IMR-90 (cell line): ENCODE measurements at regions not wholly inside any gene's neighbourhood (a gene's known extent, or its start where the extent isn't known, plus 50 kb on each side); places are given as distances from the start of the nearest gene placed in this dataset.
A peak's percentile ranks its signal among the peaks of the same experiment; 100 is the strongest.

Source experiments
- ATAC-seq: fragments of 200-7000 bp; cut with Tn5 transposase; 2 replicates; pipeline ENCODE4 v1.9.1; 2020; ENCODE audit warnings: low read depth, mild to moderate bottlenecking, moderate library complexity
- BruUV-seq: library from RNA; stranded (reverse); fragments of 400-500 nt; replicated peaks from 2 replicates; lab custom pipeline; 2021; lab: Mats Ljungman, UMichigan
- CTCF ChIA-PET: fragments of 300-600 bp; formaldehyde crosslinking; extraction: SDS; loops from one replicate; lab custom pipeline; 2021; ENCODE audit warnings: antibody characterized with exemption; lab: Yijun Ruan, JAX
- POLR2A ChIA-PET: fragments of 300-600 bp; sonication (Branson Sonifier 250); formaldehyde crosslinking; loops from one replicate; lab custom pipeline; 2022; ENCODE audit warnings: antibody characterized with exemption; ENCODE audit not compliant: unreplicated experiment; lab: Charles Lee
- DNase-seq: peaks from one replicate; pipeline ENCODE4 v3.0.0; 2013
- H2AFZ ChIP-seq: replicated peaks from 2 replicates; pipeline ENCODE3; 2013; ENCODE audit warnings: low read length, mild to moderate bottlenecking; ENCODE audit not compliant: poor library complexity
- H2AK5ac ChIP-seq: 2 replicates; pipeline ENCODE4 v1.6.1; 2013; ENCODE audit warnings: low read depth, low read length, inconsistent platforms
- H2AK9ac ChIP-seq: replicated peaks from 2 replicates; pipeline ENCODE3; 2013; ENCODE audit warnings: mild to moderate bottlenecking, low read depth, low read length, moderate library complexity; ENCODE audit not compliant: poor library complexity
- H2BK120ac ChIP-seq: 2 replicates; pipeline ENCODE4 v1.6.1; 2013; ENCODE audit warnings: low read depth, low read length, inconsistent platforms
- H2BK15ac ChIP-seq: 3 replicates; pipeline ENCODE4 v1.6.1; 2013; ENCODE audit warnings: low read depth, low read length, inconsistent platforms
- H2BK20ac ChIP-seq: 2 replicates; pipeline ENCODE4 v1.6.1; 2013; ENCODE audit warnings: low read depth, mild to moderate bottlenecking, inconsistent platforms, low read length, moderate library complexity
- H2BK5ac ChIP-seq: 2 replicates; pipeline ENCODE4 v1.6.1; 2013; ENCODE audit warnings: mild to moderate bottlenecking, low read depth, low read length, inconsistent platforms; ENCODE audit not compliant: poor library complexity, severe bottlenecking
- H3K14ac ChIP-seq: replicated peaks from 2 replicates; pipeline ENCODE4 v1.6.1; 2013; ENCODE audit warnings: low read depth, low read length, inconsistent platforms
- H3K18ac ChIP-seq: 2 replicates; pipeline ENCODE4 v1.6.1; 2013; ENCODE audit warnings: low read depth, low read length, control low read depth
- H3K23ac ChIP-seq: 2 replicates; pipeline ENCODE4 v1.6.1; 2013; ENCODE audit warnings: low read depth, low read length, inconsistent platforms
- H3K27ac ChIP-seq: 2 replicates; pipeline ENCODE4 v1.5.1; 2013; ENCODE audit warnings: mild to moderate bottlenecking, control low read depth, low read length; ENCODE audit not compliant: insufficient read depth
- H3K27me3 ChIP-seq: 2 replicates; pipeline ENCODE4 v1.6.1; 2013; ENCODE audit warnings: low read length; ENCODE audit not compliant: control insufficient read depth, insufficient read depth
- H3K36me3 ChIP-seq: 2 replicates; pipeline ENCODE4 v1.6.1; 2013; ENCODE audit warnings: low read length, mixed read lengths; ENCODE audit not compliant: control insufficient read depth, insufficient read depth
- H3K4ac ChIP-seq: 2 replicates; pipeline ENCODE4 v1.6.1; 2013; ENCODE audit warnings: low read depth, low read length, inconsistent platforms
- H3K4me1 ChIP-seq: 2 replicates; pipeline ENCODE4 v1.6.1; 2013; ENCODE audit warnings: low read length, mixed read lengths; ENCODE audit not compliant: control insufficient read depth, insufficient read depth
- H3K4me2 ChIP-seq: 2 replicates; pipeline ENCODE4 v1.6.1; 2013; ENCODE audit warnings: low read depth, mild to moderate bottlenecking, control low read depth, low read length, moderate library complexity
- H3K4me3 ChIP-seq: 2 replicates; pipeline ENCODE4 v1.5.1; 2013; ENCODE audit warnings: low read depth, mild to moderate bottlenecking, control low read depth, low read length, moderate library complexity; ENCODE audit not compliant: insufficient read depth
- H3K56ac ChIP-seq: 2 replicates; pipeline ENCODE4 v1.6.1; 2013; ENCODE audit warnings: low read length, inconsistent platforms; ENCODE audit not compliant: insufficient read depth; ENCODE audit errors: extremely low read depth
- H3K79me1 ChIP-seq, 2 experiments: 2 replicates each; pipeline ENCODE4 v1.6.1; 2013; ENCODE audit warnings: low read length in 2 of 2, inconsistent platforms in 1 of 2, low read depth in 1 of 2
- H3K9ac ChIP-seq: 2 replicates; pipeline ENCODE4 v1.6.1; 2013; ENCODE audit warnings: low read depth, low read length, control low read depth
- H3K9me1 ChIP-seq: 2 replicates; pipeline ENCODE4 v1.6.1; 2013; ENCODE audit warnings: low read length, inconsistent platforms; ENCODE audit not compliant: insufficient read depth
- H3K9me3 ChIP-seq: 2 replicates; pipeline ENCODE4 v1.6.1; 2013; ENCODE audit warnings: low read length; ENCODE audit not compliant: control insufficient read depth, insufficient read depth
- H4K20me1 ChIP-seq: 2 replicates; pipeline ENCODE4 v1.6.1; 2013; ENCODE audit warnings: low read length, inconsistent platforms; ENCODE audit not compliant: insufficient read depth
- H4K5ac ChIP-seq: 2 replicates; pipeline ENCODE4 v1.6.1; 2013; ENCODE audit warnings: mild to moderate bottlenecking, low read depth, low read length, control low read depth
- H4K8ac ChIP-seq, 2 experiments: 2 replicates each; pipeline ENCODE4 v1.6.1; 2013; ENCODE audit warnings: low read depth in 2 of 2, low read length in 2 of 2, control low read depth in 1 of 2, inconsistent platforms in 1 of 2
- H4K91ac ChIP-seq: 2 replicates; pipeline ENCODE4 v1.6.1; 2013; ENCODE audit warnings: low read depth, low read length, inconsistent platforms; ENCODE audit not compliant: insufficient read depth
- CHD1 ChIP-seq: IDR thresholded peaks from 2 replicates; pipeline ENCODE4 v1.6.1; 2012; ENCODE audit warnings: low read depth, low read length, improper control_type of control experiment
- MAZ ChIP-seq: IDR thresholded peaks from 2 replicates; pipeline ENCODE4 v1.6.1; 2012; ENCODE audit warnings: low read depth, mild to moderate bottlenecking, low read length, improper control_type of control experiment, moderate library complexity, borderline replicate concordance
- NFE2L2 ChIP-seq: fragments of 150-350 bp; IDR thresholded peaks from 2 replicates; pipeline ENCODE4 v1.6.1; 2016; ENCODE audit warnings: low read depth, mild to moderate bottlenecking, low read length
- POLR2A ChIP-seq: IDR thresholded peaks from 2 replicates; pipeline ENCODE4 v1.6.1; 2012; ENCODE audit warnings: mild to moderate bottlenecking, low read depth, low read length
- RFX5 ChIP-seq: IDR thresholded peaks from 2 replicates; pipeline ENCODE4 v1.8.0; 2012; ENCODE audit warnings: low read depth, mild to moderate bottlenecking, low read length, moderate library complexity
- WGBS, 2 experiments: methylation state at CpG; one replicate each; pipeline versions ENCODE4 v1.1.5 to v1.1.7; 2013; ENCODE audit warnings: missing lambda C conversion rate in 2 of 2; ENCODE audit not compliant: insufficient read length in 1 of 2; ENCODE audit errors: extremely low coverage in 2 of 2; 5-methylcytosine and 5-hydroxymethylcytosine counted together
- dilution Hi-C: fragments of 300-500 bp; cut with HindIII; formaldehyde crosslinking; loops from one replicate; pipeline ENCODE4 v1.14.3; 2018; ENCODE audit warnings: low sequenced_read_pairs; ENCODE audit not compliant: unreplicated experiment
- in situ Hi-C: fragments of 300-500 bp; cut with MboI; formaldehyde crosslinking; loops from 3 replicates; pipeline ENCODE4 v1.14.3; 2019; ENCODE audit warnings: low sequenced_read_pairs, inconsistent platforms, mixed read lengths
- intact Hi-C: fragments of 100-400 bp; cut with micrococcal nuclease; formaldehyde crosslinking; loops from 2 replicates; pipeline ENCODE4 v1.10.0; 2022
- TF ChIP-seq, protein P1 (sequence below): fragments of 150-350 bp; IDR thresholded peaks from 2 replicates; pipeline ENCODE4 v1.6.1; 2017; ENCODE audit warnings: mild to moderate bottlenecking, antibody characterized with exemption, low read length, low read depth
- TF ChIP-seq, protein P2 (sequence below): conservative IDR thresholded peaks from 2 replicates; pipeline ENCODE4 v1.5.1; 2012; ENCODE audit warnings: mild to moderate bottlenecking, low read depth, low read length, improper control_type of control experiment

DNA sequence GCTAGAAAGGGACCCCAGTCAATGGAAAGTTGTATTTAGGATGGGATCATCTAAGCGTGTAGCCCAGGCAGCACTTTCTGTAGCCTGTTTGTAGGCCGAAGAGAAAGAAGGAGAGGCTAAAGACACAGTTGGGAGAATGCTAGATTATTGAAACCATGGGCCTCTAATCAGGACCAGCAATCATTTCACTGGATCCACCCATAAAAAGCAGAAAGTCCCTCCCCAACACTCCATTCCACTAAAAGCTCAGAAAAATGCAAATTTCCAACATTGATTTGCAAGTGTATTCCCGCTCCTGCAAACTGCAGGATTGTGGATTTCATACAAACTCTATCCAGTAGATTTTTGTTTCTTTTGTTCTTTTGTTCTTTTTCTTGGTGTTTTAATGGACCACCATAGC, 51.2 kb upstream of the FMOD start:
- H2BK5ac ChIP-seq, result peak overlapping the region; percentile 79
- no peak for ATAC-seq
- peak overlapping the region; percentile 98 for H3K18ac ChIP-seq
- dilution Hi-C loops, result no loop called here
- peak overlapping the region; percentile 81; the same call in 1 of the 2 replicates for H2AK5ac ChIP-seq
- CTCF ChIA-PET, result interaction anchor here (1.3 to 1.9 kb wide), 2 partner anchors 38 to 40 kb away, joined by 3 to 4 read pairs; no protein-coding TSS in a partner anchor
- peak overlapping the region; percentile 97; the same call in 1 of the 2 replicates for H3K27ac ChIP-seq
- H3K14ac ChIP-seq, result peak overlapping the region; percentile 86
- H4K91ac ChIP-seq, result peak overlapping the region; percentile 82
- BruUV-seq, result no TSS peak
- H2BK20ac ChIP-seq, result peak overlapping the region; percentile 92
- peak overlapping the region; percentile 93 for H3K4ac ChIP-seq
- H3K4me1 ChIP-seq, result peaks cover 21% of the 10 kb centered on the region
- H3K27me3 ChIP-seq, result peaks cover 1% of the 10 kb centered on the region; the same call in 1 of the 2 replicates
- H3K9me1 ChIP-seq, result peaks cover 14% of the 10 kb centered on the region
- H4K8ac ChIP-seq, result peak overlapping the region; percentile 56 to 82; a peak in 3 of 4 replicates
- no peak overlapping the region for H3K56ac ChIP-seq
- peak overlapping the region; percentile 86 for H3K23ac ChIP-seq
- H4K20me1 ChIP-seq, result no peaks in the 10 kb centered on the region
- H3K4me2 ChIP-seq, result peak overlapping the region; percentile 46; the same call in 1 of the 2 replicates
- peak overlapping the region; percentile 80; the same call in 2 of the 3 replicates for H2BK15ac ChIP-seq
- intact Hi-C loops, result loop anchor here (5.0 kb wide), 1 partner anchor 75 kb away; the partner anchor contains the start of gene PRELP
- peak overlapping the region; percentile 60 for H2AFZ ChIP-seq
- in situ Hi-C loops, result no loop called here
- peak overlapping the region; percentile 97 for H4K5ac ChIP-seq
- no peak for TF ChIP-seq NFE2L2
- no peak for TF ChIP-seq CHD1
- TF ChIP-seq POLR2A, result no peak
- no peak for TF ChIP-seq MAZ
- TF ChIP-seq, protein P1, sequence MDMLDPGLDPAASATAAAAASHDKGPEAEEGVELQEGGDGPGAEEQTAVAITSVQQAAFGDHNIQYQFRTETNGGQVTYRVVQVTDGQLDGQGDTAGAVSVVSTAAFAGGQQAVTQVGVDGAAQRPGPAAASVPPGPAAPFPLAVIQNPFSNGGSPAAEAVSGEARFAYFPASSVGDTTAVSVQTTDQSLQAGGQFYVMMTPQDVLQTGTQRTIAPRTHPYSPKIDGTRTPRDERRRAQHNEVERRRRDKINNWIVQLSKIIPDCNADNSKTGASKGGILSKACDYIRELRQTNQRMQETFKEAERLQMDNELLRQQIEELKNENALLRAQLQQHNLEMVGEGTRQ, result no peak
- TF ChIP-seq, protein P2, sequence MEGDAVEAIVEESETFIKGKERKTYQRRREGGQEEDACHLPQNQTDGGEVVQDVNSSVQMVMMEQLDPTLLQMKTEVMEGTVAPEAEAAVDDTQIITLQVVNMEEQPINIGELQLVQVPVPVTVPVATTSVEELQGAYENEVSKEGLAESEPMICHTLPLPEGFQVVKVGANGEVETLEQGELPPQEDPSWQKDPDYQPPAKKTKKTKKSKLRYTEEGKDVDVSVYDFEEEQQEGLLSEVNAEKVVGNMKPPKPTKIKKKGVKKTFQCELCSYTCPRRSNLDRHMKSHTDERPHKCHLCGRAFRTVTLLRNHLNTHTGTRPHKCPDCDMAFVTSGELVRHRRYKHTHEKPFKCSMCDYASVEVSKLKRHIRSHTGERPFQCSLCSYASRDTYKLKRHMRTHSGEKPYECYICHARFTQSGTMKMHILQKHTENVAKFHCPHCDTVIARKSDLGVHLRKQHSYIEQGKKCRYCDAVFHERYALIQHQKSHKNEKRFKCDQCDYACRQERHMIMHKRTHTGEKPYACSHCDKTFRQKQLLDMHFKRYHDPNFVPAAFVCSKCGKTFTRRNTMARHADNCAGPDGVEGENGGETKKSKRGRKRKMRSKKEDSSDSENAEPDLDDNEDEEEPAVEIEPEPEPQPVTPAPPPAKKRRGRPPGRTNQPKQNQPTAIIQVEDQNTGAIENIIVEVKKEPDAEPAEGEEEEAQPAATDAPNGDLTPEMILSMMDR, result no peak
- no peak for TF ChIP-seq RFX5
- H3K9ac ChIP-seq, result no peak overlapping the region
- H3K4me3 ChIP-seq, result no peak overlapping the region
- peak overlapping the region; percentile 43 for H2AK9ac ChIP-seq
- no peak for DNase-seq
- POLR2A ChIA-PET, result no interaction called here
- no peaks in the 10 kb centered on the region for H3K36me3 ChIP-seq
- H3K79me1 ChIP-seq, result no peaks in the 10 kb centered on the region
- H3K9me3 ChIP-seq, result no peaks in the 10 kb centered on the region
- 80% methylated on average over 1 of the region's 3 CpGs; no CpG with 5 or more reads in 1 of the 2 experiments for WGBS, 2 experiments
- H2BK120ac ChIP-seq, result peak overlapping the region; percentile 90
